ENCODE measurements at regions not wholly inside any gene's neighbourhood (a gene's known extent, or its start where the extent isn't known, plus 50 kb on each side); places are given as distances from the start of the nearest gene placed in this dataset.

DNA sequence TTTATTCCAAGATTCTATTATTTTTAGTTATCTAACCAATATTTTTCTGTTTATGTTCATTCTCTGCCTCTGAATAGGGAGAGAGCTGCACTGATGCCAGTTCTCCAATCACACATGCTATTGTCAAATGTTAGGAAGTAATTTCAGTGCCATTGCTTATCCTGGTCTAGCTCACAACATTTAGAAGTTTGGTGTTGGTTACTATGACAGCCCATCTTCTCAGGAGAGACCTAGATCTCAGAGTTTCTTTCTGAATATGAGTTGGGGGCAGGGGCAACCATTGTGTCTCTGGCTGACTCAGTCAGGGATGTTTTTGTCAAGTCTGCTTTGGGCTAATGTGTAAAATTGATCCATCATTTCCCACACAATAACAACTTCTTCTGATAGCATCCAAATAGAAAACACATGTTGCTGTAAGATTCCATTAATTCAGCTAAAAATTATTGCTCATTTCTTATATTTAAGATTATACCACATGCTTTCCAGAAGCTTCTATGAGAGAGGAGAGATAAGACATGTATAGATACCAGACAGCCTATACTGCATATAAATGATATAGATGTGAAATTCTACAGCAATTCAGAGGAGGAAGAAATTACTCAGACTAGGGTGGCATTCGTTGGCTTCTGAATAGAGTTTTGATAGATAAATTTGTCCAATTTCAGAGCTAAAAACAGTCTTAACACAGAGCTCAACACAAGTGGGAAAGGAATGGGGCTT is 64.8 kb downstream of the DACT1 start:
- Histone ChIP-seq H3K9ac (replicated peaks in 1 of 4; ENCODE audit: extremely low read depth in 1 of 4, low read depth in 3 of 4, low read length in 3 of 4) (no peak overlapping the region), H3K4ac (replicated peaks; ENCODE audit: insufficient read length, low read depth, low read length) (no peak overlapping the region), H3K79me2 (ENCODE audit: control insufficient read depth in 1 of 2, insufficient read depth in 2 of 2, low read length in 2 of 2) (no peaks in the 10 kb centered on the region), H2BK120ac (replicated peaks; ENCODE audit: low read depth, low read length) (no peak overlapping the region), H3K23me2 (ENCODE audit: low read depth, low read length) (no peaks in the 10 kb centered on the region), H3K56ac (replicated peaks; ENCODE audit: insufficient read length, low read depth, low read length) (no peak overlapping the region), H3K27ac (ENCODE audit: low read depth, low read length) (no peak overlapping the region), H3K4me3 (ENCODE audit: extremely low read depth in 1 of 4, insufficient read depth in 2 of 4, low read depth in 3 of 4, low read length in 4 of 4) (no peak overlapping the region), H4K20me1 (replicated peaks in 1 of 2; ENCODE audit: control insufficient read depth in 1 of 2, insufficient read depth in 2 of 2, low read length in 2 of 2) (no peaks in the 10 kb centered on the region), H3K27me3 (replicated peaks in 1 of 4; ENCODE audit: control insufficient read depth in 3 of 4, extremely low read depth in 1 of 4, insufficient read depth in 3 of 4, low read length in 3 of 4) (no peaks in the 10 kb centered on the region), H4K8ac (ENCODE audit: extremely low read depth, insufficient read depth, low read length) (no peak overlapping the region), H3K4me1 (replicated peaks in 1 of 4; ENCODE audit: control insufficient read depth in 3 of 4, insufficient read depth in 4 of 4, low read length in 3 of 4) (no peaks in the 10 kb centered on the region), H2BK12ac (ENCODE audit: low read depth, low read length) (no peak overlapping the region), H2AK5ac (ENCODE audit: low read depth, low read length) (no peak overlapping the region), H3K18ac (ENCODE audit: extremely low read depth, low read length) (no peak overlapping the region), H3K79me1 (ENCODE audit: low read depth, low read length) (no peaks in the 10 kb centered on the region), H3K23ac (ENCODE audit: insufficient read length) (no peak overlapping the region), H2BK20ac (ENCODE audit: low read length) (no peak overlapping the region), H3K14ac (ENCODE audit: insufficient read length) (no peak overlapping the region), H3K4me2 (ENCODE audit: insufficient read depth in 1 of 2, low read depth in 2 of 2, low read length in 2 of 2) (no peak overlapping the region), H2BK5ac (ENCODE audit: low read depth, low read length) (no peak overlapping the region), H4K91ac (replicated peaks; ENCODE audit: insufficient read length, low read length) (no peak overlapping the region), H4K5ac (ENCODE audit: insufficient read length, low read depth, low read length) (no peak overlapping the region), H2BK15ac (ENCODE audit: low read length) (no peak overlapping the region), H3K9me3 (ENCODE audit: insufficient read depth in 2 of 2, low read depth in 1 of 2, low read length in 1 of 2) (no peaks in the 10 kb centered on the region), H3K36me3 (ENCODE audit: control insufficient read depth in 2 of 4, insufficient read depth in 4 of 4, low read length in 3 of 4) (no peaks in the 10 kb centered on the region), H2AFZ (ENCODE audit: low read length) (no peak overlapping the region)
- ChIA-PET CTCF (ENCODE audit: partially characterized antibody) (interaction anchor here (0.9 kb wide), 1 partner anchor 63 kb away, joined by 5 read pairs; no protein-coding TSS in a partner anchor), POLR2A (ENCODE audit: partially characterized antibody) (no interaction called here)
- FAIRE-seq (no peak), DNase-seq (ENCODE audit: low read depth in 1 of 2, low spot score in 2 of 2) (no peak)
- 68% methylated on average over 1 of the region's 1 CpG; no CpG with 5 or more reads in 1 of the 2 experiments for WGBS, 2 experiments (ENCODE audit: extremely low coverage in 1 of 2, insufficient coverage in 1 of 2, insufficient read length in 1 of 2, insufficient replicate concordance in 2 of 2, low coverage in 1 of 2, low lambda C conversion rate in 2 of 2, missing lambda C conversion rate in 1 of 2)
- TF ChIP-seq POU5F1 (IDR thresholded peaks at IDR 0.05; ENCODE audit: low read depth, low read length) (no peak), EGR1 (IDR thresholded peaks at IDR 0.05; ENCODE audit: borderline replicate concordance, low read depth, low read length) (no peak)
